ENCODE measurements at regions not wholly inside any gene's neighbourhood (a gene's known extent, or its start where the extent isn't known, plus 50 kb on each side); places are given as distances from the start of the nearest gene placed in this dataset.
"Not testable (repeated sequence)": the region's sequence is repeated elsewhere in the genome, so short reads cannot be mapped to it uniquely, and the experiment has no call there.

- DNase-seq: no peak
These were observed 82.9 kb downstream of the ZNF737 start for GRCh38 chr19:20482721-20483120.

GRCh38 chr19:20481736-20482135, 83.8 kb downstream of the ZNF737 start:
- no peak for DNase-seq

- no peak for DNase-seq
These were observed 86.1 kb downstream of the ZNF737 start for GRCh38 chr19:20479483-20479882.

GRCh38 chr19:20478936-20479335, 86.6 kb downstream of the ZNF737 start:
- no peak for DNase-seq

GRCh38 chr19:20472854-20473253, 92.7 kb downstream of the ZNF737 start:
- no peak for DNase-seq

- DNase-seq: no peak
These were observed 94.2 kb downstream of the ZNF737 start for GRCh38 chr19:20471431-20471830.

- no peak for DNase-seq
These were observed 95.0 kb downstream of the ZNF737 start for GRCh38 chr19:20470345-20471135.

GRCh38 chr19:20466638-20466990, 99.0 kb downstream of the ZNF737 start:
- DNase-seq: not testable (repeated sequence)

- DNase-seq: not testable (repeated sequence)
These were observed 99.5 kb downstream of the ZNF737 start for GRCh38 chr19:20465922-20466637.

- DNase-seq: no peak
These were observed 112.1 kb downstream of the ZNF737 start for GRCh38 chr19:20453425-20453935.

- DNase-seq: no peak
These were observed 121.2 kb downstream of the ZNF737 start for GRCh38 chr19:20444202-20444885.

GRCh38 chr19:20432266-20432842, 133.2 kb downstream of the ZNF737 start:
- not testable (repeated sequence) for DNase-seq

GRCh38 chr19:20431826-20432225, 133.8 kb downstream of the ZNF737 start:
- DNase-seq: no peak

- DNase-seq: no peak
These were observed 142.0 kb downstream of the ZNF737 start for GRCh38 chr19:20423381-20424197.

GRCh38 chr19:20422216-20423205, 143.1 kb downstream of the ZNF737 start:
- DNase-seq: no peak

- no peak for DNase-seq
These were observed 148.9 kb downstream of the ZNF737 start for GRCh38 chr19:20416661-20417060.

- no peak for DNase-seq
These were observed 151.5 kb downstream of the ZNF737 start for GRCh38 chr19:20414120-20414519.

- DNase-seq: no peak
These were observed 151.9 kb downstream of the ZNF737 start for GRCh38 chr19:20413705-20414104.

GRCh38 chr19:20412846-20413245, 152.7 kb downstream of the ZNF737 start:
- DNase-seq: no peak

- no peak for DNase-seq
These were observed 168.3 kb downstream of the ZNF737 start for GRCh38 chr19:20397292-20397691.

- DNase-seq: no peak
These were observed 176.8 kb downstream of the ZNF737 start for GRCh38 chr19:20388706-20389225.
